ENCODE measurements at regions not wholly inside any gene's neighbourhood (a gene's known extent, or its start where the extent isn't known, plus 50 kb on each side); places are given as distances from the start of the nearest gene placed in this dataset.
"Not testable (repeated sequence)": the region's sequence is repeated elsewhere in the genome, so short reads cannot be mapped to it uniquely, and the experiment has no call there.

DNA sequence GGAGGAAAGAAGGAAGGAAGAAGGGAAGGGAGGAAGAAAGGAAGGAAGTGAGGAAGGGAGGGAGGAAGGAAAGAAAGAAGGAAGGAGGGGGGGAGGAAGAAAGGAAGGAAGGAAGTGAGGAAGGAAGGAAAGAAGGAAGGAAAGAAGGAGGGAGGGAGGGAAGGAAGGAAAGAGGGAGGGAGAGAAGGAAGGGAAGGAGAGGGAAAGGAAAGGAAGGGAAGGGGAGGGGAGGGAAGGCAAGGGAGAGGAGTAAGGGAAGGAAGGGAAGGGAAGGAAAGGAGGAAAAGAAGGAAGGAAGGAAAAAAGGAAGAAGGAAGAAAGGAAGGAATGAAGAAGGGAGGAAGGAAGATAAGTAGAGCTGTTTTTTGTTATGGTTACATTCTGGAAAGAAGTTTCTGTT, 141.2 kb downstream of the LRRC3B start:
- no peak for DNase-seq

DNA sequence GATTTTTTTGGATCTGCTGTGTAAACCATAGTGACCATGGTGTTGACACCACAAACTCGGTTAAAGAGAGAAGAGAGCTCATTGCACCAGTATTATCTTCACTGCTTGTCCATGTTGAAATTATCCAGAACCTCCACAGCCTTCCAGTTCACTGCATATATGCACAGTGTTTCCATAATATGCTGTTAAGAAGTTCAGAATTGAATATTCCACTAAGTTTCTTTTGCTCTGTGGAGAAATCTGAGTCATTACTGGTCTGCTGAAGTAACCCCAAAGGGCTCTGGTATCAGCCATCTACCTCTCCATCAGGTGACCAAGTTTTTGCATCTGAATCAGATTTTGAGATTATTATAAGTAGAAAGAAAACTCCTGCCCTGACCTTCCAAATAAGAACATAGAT, 143.5 kb downstream of the LRRC3B start:
- no peak for DNase-seq

DNA sequence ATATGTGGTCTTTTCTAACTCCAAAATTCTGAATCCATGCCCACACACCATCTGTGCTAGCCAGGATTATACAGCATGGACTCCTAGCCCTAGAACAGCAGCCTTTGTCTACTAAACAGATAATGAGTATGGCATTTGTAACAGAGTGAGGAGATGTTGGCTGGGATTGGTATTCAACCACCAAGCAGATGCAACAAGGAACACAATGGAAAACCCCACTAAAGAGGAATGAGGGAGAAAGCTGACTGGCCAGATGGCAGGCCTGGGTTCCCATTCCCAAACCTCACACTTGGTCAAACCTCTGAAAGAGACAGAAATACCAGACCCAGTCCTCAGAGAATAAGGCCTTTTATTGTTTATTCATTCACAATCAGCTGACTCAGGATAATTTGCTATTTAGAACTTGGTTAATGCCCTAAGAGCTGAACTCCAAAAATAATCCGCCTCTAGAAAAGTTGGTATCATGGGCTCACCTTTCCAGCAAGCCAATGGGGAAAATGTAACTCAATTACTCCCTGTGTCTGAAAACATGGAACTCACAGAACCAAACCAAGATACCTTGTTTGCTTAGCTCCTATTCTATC, 145.6 kb downstream of the LRRC3B start:
- DNase-seq: no peak

DNA sequence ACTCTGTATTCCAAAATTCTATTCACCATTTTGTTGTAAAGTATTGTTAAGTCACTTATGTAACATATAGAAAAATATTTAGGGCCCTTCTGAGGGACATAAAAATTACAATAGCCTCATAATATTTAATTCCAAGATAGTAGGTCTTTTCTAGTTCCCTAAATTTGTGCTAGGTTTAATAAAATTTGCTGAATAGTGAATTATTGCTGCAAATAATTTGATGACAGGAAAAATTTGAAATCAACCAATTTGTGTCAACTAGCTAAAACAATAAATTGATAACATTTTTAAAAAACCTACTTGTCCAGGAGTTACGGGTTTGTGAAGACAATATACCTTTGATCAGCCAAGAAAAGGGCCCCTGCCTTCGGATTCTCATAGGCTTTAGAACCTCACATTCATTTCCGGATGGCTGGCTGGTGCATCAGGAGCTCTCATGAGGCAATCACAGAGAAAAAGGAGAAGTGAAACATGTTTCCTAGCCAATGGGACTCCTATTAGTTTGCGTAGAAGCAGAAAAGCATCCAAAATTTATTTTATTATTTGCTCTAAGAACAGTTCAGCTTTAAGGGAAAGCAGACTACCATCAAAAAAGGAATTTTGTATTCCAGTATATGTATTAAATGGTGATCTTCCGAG, 177.2 kb downstream of the LRRC3B start:
- DNase-seq: no peak

DNA sequence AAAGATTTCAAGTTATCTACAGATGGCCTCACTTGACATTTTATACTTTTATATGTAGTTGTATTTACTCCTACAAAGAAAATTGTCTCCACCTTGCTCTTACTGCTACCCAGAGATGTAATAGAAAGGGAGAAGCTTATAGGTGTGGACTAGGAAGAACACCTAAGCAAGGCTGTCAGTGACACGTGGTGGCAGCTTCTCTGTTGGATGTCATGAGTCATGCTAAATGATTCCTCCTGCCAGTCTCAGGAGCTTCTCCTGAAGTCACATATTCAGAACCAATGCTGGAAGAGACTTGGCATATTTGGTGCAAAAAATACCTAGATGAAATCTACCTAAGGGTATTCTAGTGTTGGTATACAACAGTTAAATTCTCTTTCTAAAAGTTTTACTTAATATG, 184.7 kb downstream of the LRRC3B start:
- DNase-seq: no peak

DNA sequence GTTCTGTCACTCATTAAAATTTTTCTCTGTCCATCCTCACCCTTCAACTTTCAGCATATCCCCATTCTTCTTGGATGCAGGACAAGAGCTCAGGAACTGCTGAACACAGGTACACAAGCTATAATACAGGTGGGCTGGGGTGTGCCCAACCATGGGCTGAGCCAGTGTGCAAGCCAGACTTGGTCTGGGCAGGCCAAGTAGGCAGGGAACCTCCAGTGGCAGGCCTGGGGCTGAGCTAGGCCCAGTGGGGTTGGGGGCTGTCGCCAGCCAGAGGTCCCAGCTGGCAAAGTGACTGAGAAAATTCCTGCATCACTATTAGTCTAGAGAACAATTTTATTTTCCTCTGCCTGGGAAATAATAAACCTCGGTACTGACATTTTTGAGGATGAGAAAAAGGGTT, 202.9 kb downstream of the LRRC3B start:
- no peak for DNase-seq

DNA sequence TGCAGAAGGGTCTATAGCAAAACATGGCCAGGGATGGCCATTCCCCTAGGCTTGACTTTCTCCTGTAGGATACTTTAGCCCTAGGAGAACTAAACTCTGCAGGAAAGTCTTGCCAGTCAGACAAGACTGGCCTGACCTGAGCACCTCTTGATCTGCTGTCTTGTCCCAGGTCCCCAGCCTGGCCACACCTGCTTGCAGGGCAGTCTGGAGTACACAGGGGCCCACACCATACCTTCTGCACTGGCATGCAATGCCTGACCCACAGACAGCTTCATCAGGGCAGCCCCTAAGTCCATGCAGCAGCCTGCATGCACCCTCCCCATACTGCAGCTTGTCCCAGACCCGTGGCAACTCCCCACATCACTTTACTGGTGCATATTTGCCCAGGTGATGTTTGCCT, 204.6 kb downstream of the LRRC3B start:
- no peak for DNase-seq

DNA sequence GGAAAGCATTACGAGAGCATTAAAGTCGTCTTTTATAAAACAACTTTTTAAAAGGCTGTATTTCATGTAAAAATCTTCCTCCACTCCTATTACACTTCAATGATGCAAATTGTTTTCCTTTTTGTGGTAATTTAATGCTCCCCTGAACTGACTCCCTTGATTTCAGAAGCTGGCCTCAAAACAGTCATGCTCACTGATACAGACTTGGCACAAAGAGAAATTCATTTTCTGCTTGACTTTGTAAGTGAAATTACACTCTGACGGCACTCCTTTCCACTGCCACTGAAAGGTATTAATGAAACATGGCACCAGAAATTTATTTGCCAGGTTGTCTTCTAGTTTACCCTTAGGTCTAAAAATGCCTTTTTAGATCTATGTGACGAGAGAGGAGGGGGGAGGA, 215.5 kb downstream of the LRRC3B start:
- no peak for DNase-seq

DNA sequence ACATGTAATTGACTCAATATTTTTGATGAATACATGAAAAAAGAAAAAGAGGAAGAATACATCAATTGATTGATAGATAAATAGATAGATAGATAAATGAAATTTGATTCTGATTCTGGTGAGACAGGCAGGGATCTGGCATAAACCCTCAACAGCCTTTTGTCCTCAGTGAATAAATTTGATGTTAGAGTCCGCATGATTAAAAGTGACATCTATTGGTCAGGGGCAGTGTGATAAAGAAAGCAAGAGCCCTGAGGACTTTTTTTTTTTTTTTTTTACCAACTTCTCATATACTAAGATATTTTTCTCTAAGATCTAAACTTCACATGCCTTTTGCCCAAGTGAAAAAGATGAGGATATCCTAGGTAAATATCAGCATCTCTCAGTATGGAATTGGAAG, 216.4 kb downstream of the LRRC3B start:
- no peak for DNase-seq

DNA sequence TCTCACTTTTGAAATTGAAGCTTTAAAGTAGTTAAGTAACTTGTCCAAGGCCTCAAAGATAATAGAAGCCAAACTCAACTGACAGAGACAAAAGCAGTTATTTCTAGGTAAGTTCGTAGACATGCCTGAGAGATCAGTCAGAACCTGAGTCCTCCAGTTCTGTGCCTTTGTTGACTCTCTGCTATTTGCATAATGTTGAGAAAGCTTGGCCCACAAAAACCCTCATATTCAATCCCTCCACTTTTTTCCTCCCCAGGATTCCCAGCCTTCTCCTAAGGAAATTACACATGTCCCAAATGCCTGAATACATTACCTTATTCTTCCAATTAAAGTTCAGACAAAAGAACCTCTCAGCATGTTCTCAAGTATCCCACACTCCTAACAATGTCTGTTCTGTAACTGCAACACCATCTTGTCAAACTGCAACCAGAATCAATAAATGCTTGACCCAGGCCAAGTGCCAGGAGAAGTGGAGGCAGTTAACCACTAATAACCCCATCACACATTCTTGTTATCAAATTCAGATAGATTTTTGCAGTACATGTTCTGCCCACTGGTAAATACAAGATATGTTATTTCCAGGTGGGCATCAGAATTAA, 217.8 kb downstream of the LRRC3B start:
- DNase-seq: peak in 1 of 3 experiments; percentile 4

DNA sequence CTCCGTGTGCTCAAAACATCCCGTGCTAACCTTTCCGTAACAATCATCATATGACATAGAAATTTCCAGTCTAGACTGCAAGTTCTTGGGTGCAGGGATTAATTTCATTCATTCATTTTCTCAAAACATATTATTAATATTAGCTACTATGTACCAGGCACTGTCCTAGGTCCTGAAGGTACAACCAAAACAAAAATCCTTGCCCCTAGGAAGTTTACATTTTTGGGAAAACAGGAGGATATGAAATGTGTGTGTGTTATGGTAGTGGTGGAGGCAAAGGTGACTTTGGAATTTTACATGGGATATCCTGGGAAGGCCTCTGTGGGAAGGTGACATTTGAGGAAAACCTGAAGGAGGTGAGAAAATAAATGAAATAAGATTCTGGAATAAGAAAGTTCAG, 222.6 kb downstream of the LRRC3B start:
- no peak for DNase-seq

DNA sequence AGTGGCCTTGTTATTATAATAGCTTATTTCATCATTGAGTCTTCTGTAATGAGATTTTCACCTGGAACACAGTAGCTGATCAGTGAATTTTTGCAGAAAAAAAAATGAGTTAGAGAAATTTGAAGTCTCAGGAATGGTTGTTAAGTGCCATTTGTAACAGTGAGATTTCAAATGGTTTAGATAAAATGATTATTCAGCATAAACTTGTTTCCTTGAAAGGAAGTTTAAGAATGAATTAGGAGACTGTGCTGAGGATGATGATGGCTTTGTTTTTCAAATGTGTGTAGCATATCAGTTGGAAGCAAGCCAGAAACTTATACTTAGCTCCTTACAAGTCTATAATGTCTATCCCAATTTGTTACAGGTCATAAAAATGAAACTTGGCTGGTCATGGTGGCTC, 225.1 kb downstream of the LRRC3B start:
- DNase-seq: no peak

DNA sequence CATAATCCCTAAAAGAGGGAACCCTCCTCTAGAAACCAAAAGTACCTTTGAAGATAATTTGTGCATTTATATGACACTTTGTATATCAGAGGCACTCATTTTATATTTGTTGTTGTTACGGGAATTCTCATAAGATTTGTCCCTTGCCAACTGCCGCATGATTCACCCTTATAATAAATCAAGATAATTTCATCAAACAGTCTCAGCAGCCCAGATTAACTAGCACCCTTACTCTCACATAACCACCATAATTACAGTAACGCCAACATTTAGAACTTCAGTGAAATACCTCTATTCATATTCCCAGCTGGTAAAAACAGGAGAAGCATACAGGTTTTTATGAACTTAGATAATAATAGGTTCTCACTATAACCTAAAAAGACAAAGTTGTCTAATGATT, 271.9 kb downstream of the LRRC3B start:
- DNase-seq: peak in 1 of 3 experiments; percentile 29

DNA sequence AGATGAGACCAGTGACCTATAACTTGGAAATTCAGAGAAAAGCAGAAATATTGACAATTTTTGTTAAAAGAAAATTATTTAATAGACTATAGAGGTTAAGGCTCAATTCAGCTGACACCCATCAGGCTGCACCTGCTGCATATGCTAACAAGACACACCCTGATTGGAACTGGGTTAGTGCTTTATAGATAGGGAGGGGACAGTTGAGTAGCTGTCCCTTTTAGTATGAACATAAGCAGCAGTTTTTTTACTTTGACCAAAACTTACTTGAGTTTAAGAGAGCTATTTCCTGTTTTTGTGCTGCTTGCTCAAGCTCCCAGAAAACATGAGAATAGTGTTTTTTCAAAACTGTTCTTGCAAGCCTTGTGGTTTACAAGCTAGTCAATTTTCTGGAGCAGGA, 292.6 kb downstream of the LRRC3B start:
- no peak for DNase-seq

DNA sequence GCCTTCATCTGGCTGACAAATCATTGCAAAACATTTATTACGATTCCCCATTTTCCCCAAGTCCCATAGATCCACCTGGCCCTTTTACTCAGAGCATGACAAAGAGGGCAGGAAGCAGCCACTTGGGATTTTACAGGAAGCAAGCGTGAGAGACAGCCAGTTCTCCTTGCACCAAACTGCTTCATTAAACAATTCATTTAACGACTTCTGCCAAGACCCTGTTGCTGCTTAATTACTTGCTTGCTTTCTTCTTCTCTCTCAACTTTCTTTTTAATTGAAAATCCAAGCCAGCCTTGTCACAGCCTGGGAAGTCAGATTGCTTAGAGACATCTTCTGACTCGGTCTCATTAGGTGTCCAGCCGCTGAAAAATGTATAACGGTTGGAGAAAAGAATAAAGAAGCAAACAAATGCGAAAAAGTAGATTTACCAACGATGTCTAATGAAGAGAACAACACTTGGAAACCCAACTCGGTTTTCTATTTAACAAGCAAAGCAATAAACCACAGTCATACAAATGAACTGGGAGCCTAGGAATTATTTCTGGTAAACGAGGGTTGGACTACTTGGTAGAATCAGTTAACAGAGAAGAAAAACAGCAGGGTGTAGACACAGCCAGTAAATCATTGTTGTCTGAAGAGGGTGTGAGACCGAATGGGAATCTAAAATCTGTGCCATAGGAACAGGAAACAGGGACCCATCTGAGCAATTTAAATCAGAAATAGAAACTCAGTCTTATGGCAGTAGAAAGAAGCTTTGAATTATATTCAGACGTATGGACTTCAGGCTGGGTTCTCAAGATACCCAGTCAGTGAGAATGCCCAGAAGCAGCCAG, 298.3 kb downstream of the LRRC3B start:
- peak in 2 of 3 experiments; percentile 62 to 84 for DNase-seq

DNA sequence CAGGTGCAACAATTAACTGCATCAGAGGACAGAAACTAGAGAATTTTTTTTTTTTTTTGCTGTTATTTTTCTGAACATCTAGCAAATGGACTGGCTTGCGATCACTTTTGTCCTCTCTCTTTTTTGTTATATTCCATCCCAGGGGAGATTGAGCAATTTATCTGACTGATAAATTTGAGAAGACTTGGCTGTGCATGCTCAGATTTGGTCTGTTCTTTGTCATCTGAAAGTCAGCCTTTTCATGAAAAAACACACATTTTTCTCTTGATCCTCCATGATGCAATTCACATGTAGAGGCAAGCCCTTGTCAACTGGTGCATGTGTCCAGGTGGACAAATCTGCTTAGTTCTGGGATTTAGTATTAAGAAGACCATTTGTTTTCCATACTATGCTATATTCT, 309.3 kb downstream of the LRRC3B start:
- DNase-seq: no peak

DNA sequence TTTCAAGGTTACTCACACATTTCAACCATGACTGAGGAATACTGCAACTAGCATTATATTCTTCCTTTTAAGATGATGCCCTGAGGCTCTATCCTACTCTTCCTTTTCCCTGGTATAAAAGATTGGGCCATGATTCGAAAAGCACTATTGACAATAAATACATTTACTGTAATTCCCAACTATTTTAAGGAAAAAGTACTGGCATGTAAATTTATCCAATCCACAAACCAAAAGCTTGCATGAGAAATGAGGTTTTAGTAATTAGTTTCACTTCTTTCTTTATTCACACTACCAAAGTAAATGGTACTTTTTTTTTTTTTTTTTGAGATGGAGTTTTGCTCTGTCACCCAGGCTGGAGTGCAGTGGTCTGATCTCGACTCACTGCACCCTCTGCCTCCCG, 310.2 kb downstream of the LRRC3B start:
- no peak for DNase-seq

DNA sequence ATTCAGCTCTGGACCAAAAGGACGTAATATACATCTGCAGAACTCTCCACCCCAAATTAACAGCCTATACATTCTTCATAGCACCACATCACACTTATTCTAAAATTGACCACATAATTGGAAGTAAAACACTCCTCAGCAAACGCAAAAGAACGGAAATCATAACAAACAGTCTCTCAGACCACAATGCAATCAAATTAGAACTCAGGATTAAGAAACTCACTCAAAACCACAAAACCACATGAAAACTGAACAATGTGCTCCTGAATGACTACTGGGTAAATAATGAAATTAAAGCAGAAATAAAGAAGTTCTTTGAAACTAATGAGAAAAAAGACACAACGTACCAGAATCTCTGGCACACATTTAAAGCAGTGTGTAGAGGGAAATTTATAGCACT, 322.9 kb downstream of the LRRC3B start:
- DNase-seq: not testable (repeated sequence)

DNA sequence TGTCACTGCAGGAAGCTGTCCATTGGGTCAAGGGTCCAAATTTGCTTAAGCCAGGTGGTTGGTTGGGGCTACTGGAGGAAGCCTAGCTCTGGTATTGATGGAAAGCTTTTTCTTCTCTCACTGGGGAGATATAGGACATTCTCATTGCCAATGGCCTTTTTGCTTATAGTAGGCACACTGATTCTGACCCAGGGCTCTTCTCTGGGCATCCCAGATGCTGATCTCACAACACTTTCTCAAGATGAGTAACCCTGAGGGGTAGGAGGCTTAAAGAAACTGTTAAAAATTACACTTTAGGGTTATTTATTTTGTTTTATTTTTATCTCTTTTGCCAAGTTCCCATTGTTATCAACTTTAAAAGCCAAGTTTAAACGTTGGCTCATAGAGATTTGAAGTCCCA, 337.8 kb downstream of the LRRC3B start:
- no peak for DNase-seq

DNA sequence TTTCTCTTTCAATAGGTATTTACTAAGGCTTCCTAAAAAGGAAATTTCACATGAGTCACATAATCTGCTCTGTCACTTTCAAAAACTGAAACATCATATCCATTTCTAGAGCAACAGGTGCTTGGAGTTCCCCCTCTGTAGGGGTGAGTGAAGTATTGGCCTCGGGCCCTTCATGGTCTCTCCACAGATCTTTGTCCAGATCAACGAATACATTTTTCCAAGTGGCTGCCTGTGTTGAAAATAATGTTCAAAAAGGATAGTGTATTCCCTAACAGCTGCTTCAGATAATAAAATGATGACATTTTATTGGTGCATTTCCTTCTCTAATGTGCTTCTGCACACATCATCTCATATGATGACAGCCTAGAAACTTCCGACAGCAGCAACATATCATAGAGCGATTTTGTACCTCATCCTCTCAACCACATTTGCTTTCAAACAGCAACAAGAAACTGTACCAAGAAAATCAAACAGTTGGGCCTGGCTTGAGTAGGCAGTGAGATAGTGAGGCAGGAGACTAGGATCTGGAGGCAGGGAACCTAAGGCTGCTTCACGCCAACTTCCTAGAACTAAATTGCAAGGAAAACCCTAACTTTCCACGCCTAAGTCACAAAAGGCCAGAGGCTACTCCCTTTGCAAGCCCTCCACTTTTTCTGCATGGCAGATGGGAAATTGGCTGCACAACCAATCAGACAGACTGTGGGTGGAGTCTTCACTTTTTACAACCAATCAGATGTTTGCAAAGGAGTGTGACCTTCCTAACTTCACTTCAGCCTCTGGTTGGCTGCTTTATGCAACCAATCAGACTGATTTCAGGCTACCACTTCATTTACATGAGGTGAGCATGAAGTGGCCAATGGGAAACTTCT, 340.2 kb downstream of the LRRC3B start:
- peak in 1 of 3 experiments; percentile 5 for DNase-seq

DNA sequence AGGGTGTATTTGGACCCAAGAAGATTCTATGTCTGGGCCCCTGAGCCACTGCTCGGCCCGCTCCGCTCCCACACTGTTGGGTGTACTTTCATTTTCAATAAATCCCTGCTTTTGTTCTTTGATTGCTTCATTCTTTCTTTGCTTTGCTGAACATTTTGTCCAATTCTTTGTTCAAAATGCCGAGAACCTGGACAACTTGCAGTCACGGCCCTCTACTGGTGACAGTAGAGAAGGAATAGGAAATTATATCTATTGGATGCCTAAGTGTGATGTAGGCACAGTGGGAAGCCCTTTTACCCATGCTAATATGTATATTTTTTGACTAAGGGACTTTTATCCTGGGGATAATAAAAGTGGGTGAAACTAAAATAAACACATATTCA, 340.8 kb downstream of the LRRC3B start:
- DNase-seq: peak in 1 of 3 experiments; percentile 6

DNA sequence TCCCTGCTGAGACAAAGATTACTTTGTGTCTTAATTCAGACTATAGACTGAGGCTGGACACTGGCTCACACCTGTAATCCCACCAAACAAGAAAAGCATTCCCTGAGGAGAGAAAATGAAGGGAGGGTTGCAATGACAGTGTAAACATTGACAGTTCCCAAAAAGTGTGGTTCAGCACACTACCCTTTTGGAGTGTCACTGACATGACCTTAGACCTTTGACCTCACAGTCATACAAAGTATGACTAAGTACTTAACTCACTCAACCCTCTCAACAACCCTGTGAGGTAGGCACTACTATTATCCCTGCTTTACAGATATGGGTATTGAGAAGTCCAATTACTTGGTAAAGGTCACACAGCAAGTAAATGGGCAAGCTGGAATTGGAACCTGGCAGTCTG, 341.7 kb downstream of the LRRC3B start:
- no peak for DNase-seq

DNA sequence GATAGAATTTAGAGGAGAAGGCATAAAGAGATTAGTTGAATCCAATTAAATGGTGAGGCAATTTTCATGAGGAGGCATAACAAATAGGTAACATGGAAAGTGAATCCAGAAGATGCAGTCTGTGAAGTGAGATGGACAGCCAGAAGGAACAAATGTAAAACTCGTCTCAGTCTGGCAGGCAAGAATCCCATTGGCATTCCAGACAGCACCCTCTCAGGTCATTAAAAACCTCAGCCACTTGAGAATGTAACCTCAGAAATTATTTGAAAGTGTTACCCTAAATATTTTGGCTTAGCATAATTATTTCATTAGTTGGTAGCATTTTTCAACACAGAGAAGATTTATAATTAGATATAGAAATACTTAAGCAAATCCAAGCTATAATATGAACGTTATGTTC, 342.3 kb downstream of the LRRC3B start:
- DNase-seq: no peak

Data from NCI-H1417 (cell line).